ENCODE measurements at regions not wholly inside any gene's neighbourhood (a gene's known extent, or its start where the extent isn't known, plus 50 kb on each side); places are given as distances from the start of the nearest gene placed in this dataset.

DNA sequence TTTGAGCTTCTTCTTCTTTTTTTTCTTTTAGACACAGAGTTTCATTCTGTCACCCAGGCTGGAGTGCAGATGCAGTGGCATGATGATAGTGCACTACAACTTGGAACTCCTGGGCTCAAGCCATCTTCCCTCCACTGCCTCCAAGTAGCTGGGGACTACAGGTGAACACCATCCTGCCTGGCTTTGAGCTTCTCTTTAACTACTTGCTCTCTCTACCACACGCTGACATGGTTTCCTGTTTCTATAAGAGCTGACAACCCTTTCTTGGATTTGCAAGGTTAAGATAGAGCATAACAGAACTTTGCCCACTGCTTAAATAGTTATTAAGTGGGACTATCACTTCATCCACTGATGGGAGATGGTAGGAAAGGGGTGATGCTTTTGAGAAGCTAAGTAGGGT, 82.4 kb upstream of the SLC38A2 start:
- H3K36me3 Mint-ChIP-seq (ENCODE audit: low read depth), result no peaks in the 10 kb centered on the region
- no peak for DNase-seq
- TF ChIP-seq, protein P1, sequence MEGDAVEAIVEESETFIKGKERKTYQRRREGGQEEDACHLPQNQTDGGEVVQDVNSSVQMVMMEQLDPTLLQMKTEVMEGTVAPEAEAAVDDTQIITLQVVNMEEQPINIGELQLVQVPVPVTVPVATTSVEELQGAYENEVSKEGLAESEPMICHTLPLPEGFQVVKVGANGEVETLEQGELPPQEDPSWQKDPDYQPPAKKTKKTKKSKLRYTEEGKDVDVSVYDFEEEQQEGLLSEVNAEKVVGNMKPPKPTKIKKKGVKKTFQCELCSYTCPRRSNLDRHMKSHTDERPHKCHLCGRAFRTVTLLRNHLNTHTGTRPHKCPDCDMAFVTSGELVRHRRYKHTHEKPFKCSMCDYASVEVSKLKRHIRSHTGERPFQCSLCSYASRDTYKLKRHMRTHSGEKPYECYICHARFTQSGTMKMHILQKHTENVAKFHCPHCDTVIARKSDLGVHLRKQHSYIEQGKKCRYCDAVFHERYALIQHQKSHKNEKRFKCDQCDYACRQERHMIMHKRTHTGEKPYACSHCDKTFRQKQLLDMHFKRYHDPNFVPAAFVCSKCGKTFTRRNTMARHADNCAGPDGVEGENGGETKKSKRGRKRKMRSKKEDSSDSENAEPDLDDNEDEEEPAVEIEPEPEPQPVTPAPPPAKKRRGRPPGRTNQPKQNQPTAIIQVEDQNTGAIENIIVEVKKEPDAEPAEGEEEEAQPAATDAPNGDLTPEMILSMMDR (IDR thresholded peaks at IDR 0.05), result no peak
- H3K27me3 Mint-ChIP-seq (ENCODE audit: low read depth, poor library complexity), result peaks cover 5% of the 10 kb centered on the region
- H3K27ac Mint-ChIP-seq, result no peak overlapping the region
- H3K4me1 Mint-ChIP-seq, result peaks cover 26% of the 10 kb centered on the region
- H3K4me3 Mint-ChIP-seq, result no peak overlapping the region
- no peaks in the 10 kb centered on the region for H3K9me3 Mint-ChIP-seq

DNA sequence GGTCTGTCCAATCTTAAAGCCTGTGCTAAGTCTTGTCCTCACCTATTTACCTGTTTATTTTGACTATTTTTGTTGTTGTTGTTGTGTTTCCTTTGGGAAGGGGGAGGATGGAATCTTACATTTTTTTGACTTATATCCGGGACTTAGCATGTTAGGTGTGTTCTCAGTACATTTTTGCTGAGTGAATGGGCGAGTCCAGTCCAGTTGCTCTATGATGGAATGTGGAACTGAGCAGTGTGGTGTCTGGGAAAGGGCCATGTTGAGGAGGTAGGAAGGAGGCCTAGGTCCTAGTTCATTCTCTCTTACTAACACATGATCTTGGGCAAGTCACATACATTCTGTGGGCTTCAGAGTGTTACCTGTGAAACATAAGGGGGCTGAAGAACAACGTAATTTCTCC, 80.9 kb upstream of the SLC38A2 start:
- no peak for DNase-seq
- TF ChIP-seq, protein P1 (IDR thresholded peaks at IDR 0.05), result no peak
- peaks cover 5% of the 10 kb centered on the region for H3K27me3 Mint-ChIP-seq (ENCODE audit: low read depth, poor library complexity)
- no peak overlapping the region for H3K4me3 Mint-ChIP-seq
- H3K27ac Mint-ChIP-seq, result no peak overlapping the region
- H3K9me3 Mint-ChIP-seq, result no peaks in the 10 kb centered on the region
- peaks cover 30% of the 10 kb centered on the region for H3K4me1 Mint-ChIP-seq
- no peaks in the 10 kb centered on the region for H3K36me3 Mint-ChIP-seq (ENCODE audit: low read depth)

DNA sequence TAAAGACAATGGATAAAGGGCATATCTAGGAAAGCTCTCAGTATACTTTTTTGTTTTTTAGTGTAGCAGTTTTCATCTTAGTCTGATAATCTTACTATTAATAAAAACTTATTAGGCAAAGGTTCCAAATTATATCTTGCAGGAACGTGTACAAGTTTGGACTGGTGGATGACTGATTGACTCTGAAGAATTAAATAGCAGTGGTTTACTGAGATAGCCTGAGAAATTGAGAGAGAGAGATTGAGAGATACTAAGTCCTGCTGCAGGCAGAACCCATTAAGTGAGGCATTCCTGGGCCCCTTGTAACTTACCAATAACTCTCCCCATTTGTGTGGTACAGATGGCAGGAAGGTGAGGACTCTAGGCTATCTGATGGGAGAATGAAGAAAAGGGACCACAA, 80.2 kb upstream of the SLC38A2 start:
- Mint-ChIP-seq H3K9me3 (peaks cover 4% of the 10 kb centered on the region), H3K4me1 (peaks cover 36% of the 10 kb centered on the region), H3K27me3 (ENCODE audit: low read depth, poor library complexity) (peaks cover 5% of the 10 kb centered on the region), H3K27ac (no peak overlapping the region), H3K4me3 (no peak overlapping the region), H3K36me3 (ENCODE audit: low read depth) (no peaks in the 10 kb centered on the region)
- TF ChIP-seq, protein P1 (IDR thresholded peaks at IDR 0.05), result no peak
- DNase-seq, result no peak

DNA sequence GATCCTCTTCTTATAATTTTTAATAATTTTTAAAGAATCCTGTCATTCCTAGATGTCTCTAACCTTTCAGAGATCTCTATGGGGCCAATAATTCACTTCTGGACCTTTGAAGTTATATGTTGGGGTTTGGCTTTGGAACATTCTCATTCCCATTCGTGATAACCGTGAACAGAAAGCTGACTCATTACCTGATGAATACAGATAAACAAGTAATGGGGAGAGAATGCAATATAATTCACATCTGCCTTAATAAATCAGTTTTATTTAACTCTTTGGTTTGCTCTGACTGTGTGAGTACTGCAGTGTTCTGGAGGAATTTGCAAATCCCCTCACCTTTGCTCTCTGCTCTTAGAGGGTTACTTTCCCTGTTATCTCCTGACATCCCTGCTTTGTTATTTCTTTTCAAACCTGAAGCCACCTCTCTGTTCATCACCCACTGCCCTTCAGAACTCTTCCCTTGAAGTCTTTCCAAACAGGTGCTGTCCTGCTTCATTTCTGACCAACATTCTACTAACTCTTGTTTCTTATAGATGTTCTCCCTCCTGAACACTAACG, 79.6 kb upstream of the SLC38A2 start:
- no peak overlapping the region for H3K4me3 Mint-ChIP-seq
- peaks cover 41% of the 10 kb centered on the region for H3K4me1 Mint-ChIP-seq
- TF ChIP-seq, protein P1 (IDR thresholded peaks at IDR 0.05), result no peak
- DNase-seq, result no peak
- peaks cover 4% of the 10 kb centered on the region for H3K9me3 Mint-ChIP-seq
- H3K27ac Mint-ChIP-seq, result no peak overlapping the region
- no peaks in the 10 kb centered on the region for H3K36me3 Mint-ChIP-seq (ENCODE audit: low read depth)
- peaks cover 5% of the 10 kb centered on the region for H3K27me3 Mint-ChIP-seq (ENCODE audit: low read depth, poor library complexity)

DNA sequence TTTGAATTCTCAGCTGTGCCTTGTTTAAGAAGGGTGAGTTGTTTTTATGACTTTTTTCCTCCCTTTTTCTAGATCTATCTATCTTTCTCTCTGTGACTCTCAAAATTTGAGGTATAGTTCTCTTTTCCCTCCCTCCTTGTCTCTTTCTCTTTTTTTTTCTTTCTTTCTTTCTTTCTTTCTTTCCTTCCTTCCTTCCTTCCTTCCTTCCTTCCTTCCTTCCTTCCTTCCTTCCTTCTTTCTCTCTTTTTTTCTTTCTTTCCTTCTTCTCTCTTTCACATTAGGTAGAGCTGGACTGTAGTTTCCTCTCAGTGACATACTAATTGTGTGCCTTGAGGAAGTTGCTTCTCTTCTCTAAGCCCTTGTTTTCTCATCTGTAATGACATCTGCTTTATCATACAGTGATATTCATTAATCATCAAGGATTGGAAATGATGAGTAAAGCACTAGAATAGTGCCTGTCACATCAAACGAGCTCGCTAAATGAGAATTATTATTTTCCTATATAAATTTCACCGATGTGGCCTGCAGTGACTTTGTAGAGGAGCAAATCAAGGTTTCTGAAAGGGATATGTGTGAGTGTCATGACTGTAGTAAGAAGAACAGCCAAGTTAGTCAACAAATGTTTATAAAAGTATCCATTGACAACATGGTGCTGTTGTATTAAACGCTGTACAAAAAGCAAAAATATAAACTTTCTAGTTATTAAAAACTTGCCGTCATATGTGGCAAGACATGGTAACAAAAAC, 78.9 kb upstream of the SLC38A2 start:
- Mint-ChIP-seq H3K27me3 (ENCODE audit: low read depth, poor library complexity) (peaks cover 8% of the 10 kb centered on the region), H3K4me3 (no peak overlapping the region)

More for the DNA sequence above, 78.9 kb upstream of the SLC38A2 start:
- Mint-ChIP-seq H3K27ac (peak overlapping the region; percentile 7), H3K36me3 (ENCODE audit: low read depth) (no peaks in the 10 kb centered on the region), H3K4me1 (peaks cover 47% of the 10 kb centered on the region), H3K9me3 (peaks cover 4% of the 10 kb centered on the region)
- TF ChIP-seq, protein P1 (IDR thresholded peaks at IDR 0.05), result no peak
- no peak for DNase-seq

Data from nephron progenitor cell (in vitro differentiated cells).